ENCODE measurements at regions not wholly inside any gene's neighbourhood (a gene's known extent, or its start where the extent isn't known, plus 50 kb on each side); places are given as distances from the start of the nearest gene placed in this dataset.

DNA sequence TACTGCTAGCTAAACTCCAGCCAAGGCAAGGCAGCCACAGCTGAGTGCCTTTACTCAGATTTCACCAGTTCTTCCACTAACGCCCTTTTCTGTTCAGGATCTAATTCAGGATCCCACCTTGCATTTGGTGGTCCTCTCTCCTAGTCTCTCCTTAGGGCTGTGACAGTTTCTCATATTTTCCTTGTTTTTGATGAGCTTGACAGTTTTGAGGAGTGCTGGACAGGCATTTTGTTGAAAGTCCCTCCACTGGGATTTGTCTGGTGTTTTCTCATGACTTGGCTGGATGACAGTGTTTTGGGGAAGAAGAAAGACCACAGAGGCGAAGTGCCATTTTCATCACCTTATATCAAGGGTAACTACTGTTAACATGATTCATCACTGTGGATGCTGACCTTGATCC, 162.3 kb upstream of the TSC22D1 start:
- Histone ChIP-seq H3K27ac (ENCODE audit: extremely low read depth, low read depth, low read length) (no peak overlapping the region), H3K4me3 (no peak overlapping the region), H3K9me1 (ENCODE audit: control insufficient read depth, insufficient read depth, low read length) (no peaks in the 10 kb centered on the region), H2AFZ (ENCODE audit: low read depth, low read length) (no peak overlapping the region), H3K4me1 (replicated peaks in 1 of 2; ENCODE audit: control insufficient read depth in 2 of 2, insufficient read depth in 2 of 2, low read length in 2 of 2) (no peaks in the 10 kb centered on the region), H3K36me3 (ENCODE audit: control insufficient read depth, insufficient read depth, low read length) (no peaks in the 10 kb centered on the region), H3K79me2 (ENCODE audit: control insufficient read depth, insufficient read depth, low read length) (no peaks in the 10 kb centered on the region), H3K27me3 (ENCODE audit: control insufficient read depth in 2 of 2, insufficient read depth in 2 of 2, low read length in 2 of 2) (no peaks in the 10 kb centered on the region), H3K9ac (ENCODE audit: insufficient read depth in 1 of 2, low read depth in 2 of 2, low read length in 2 of 2) (no peak overlapping the region), H4K20me1 (replicated peaks; ENCODE audit: control insufficient read depth, insufficient read depth, low read length) (no peaks in the 10 kb centered on the region), H3K9me3 (replicated peaks; ENCODE audit: control insufficient read depth, insufficient read depth, low read depth, low read length) (no peaks in the 10 kb centered on the region), H3K4me2 (ENCODE audit: insufficient read depth, low read length) (no peak overlapping the region)
- no TSS peak for BruUV-seq (replicated peaks)
- TF ChIP-seq ZNF316 (IDR thresholded peaks at IDR 0.05): 0 out of 2 replicates have a peak, but pooled peaks have one; percentile 3
- no peak for TF ChIP-seq ZNF445 (CRISPR knock-in tag; IDR thresholded peaks at IDR 0.05; ENCODE audit: low read depth)
- TF ChIP-seq, protein P1, sequence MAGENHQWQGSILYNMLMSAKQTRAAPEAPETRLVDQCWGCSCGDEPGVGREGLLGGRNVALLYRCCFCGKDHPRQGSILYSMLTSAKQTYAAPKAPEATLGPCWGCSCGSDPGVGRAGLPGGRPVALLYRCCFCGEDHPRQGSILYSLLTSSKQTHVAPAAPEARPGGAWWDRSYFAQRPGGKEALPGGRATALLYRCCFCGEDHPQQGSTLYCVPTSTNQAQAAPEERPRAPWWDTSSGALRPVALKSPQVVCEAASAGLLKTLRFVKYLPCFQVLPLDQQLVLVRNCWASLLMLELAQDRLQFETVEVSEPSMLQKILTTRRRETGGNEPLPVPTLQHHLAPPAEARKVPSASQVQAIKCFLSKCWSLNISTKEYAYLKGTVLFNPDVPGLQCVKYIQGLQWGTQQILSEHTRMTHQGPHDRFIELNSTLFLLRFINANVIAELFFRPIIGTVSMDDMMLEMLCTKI (IDR thresholded peaks at IDR 0.05; ENCODE audit: partially characterized antibody): no peak
- TF ChIP-seq, protein P2, sequence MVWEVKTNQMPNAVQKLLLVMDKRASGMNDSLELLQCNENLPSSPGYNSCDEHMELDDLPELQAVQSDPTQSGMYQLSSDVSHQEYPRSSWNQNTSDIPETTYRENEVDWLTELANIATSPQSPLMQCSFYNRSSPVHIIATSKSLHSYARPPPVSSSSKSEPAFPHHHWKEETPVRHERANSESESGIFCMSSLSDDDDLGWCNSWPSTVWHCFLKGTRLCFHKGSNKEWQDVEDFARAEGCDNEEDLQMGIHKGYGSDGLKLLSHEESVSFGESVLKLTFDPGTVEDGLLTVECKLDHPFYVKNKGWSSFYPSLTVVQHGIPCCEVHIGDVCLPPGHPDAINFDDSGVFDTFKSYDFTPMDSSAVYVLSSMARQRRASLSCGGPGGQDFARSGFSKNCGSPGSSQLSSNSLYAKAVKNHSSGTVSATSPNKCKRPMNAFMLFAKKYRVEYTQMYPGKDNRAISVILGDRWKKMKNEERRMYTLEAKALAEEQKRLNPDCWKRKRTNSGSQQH (CRISPR knock-in tag; IDR thresholded peaks at IDR 0.05): no peak
- ChIA-PET POLR2A (no interaction called here), CTCF (ENCODE audit: low intra/inter-chr PET ratio) (no interaction called here)
- in situ Hi-C loops (cut with MboI) (no loop called here), intact Hi-C loops (cut with micrococcal nuclease) (no loop called here)
- WGBS (ENCODE audit: insufficient coverage, low coverage, missing lambda C conversion rate): 0% methylated on average over 2 of the region's 2 CpGs
- no peak for DNase-seq (ENCODE audit: extremely low read depth in 1 of 4, low spot score in 3 of 4)
- no peak for ATAC-seq
- FAIRE-seq: no peak
